NCI-H128 (cell line): ENCODE measurements at regions not wholly inside any gene's neighbourhood (a gene's known extent, or its start where the extent isn't known, plus 50 kb on each side); places are given as distances from the start of the nearest gene placed in this dataset.
A peak's percentile ranks its signal among the peaks of the same experiment; 100 is the strongest.
"Not testable (repeated sequence)": the region's sequence is repeated elsewhere in the genome, so short reads cannot be mapped to it uniquely, and the experiment has no call there.

Source experiments
- DNase-seq: peaks from one replicate; lab custom pipeline; 2025; ENCODE audit not compliant: unreplicated experiment; lab: John Stamatoyannopoulos, UW

- no peak for DNase-seq
Observed at GRCh38 chrX:4622486-4623167, 909.2 kb upstream of the PRKX start.

DNA sequence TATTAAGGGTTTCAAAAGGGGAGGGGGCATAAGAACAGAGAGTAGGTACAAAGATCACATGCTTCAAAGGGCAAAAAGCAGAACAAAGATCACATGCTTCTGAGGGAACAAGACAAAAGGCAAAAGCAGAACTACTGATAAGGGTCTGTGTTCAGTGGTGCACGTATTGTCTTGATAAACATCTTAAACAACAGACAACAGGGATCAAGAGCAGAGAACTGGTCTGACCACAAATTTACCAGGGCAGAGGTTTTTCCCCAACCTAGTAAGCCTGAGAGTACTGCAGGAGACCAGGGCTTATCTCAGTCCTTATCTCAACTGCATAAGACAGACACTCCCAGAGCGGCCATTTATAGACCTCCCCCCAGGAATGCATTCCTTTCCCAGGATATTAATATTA lies 900.2 kb upstream of the PRKX start:
- DNase-seq, result not testable (repeated sequence)

GRCh38 chrX:4588893-4589292 lies 875.4 kb upstream of the PRKX start:
- no peak for DNase-seq

- no peak for DNase-seq
Observed at GRCh38 chrX:4588466-4588865, 875.0 kb upstream of the PRKX start.

DNA sequence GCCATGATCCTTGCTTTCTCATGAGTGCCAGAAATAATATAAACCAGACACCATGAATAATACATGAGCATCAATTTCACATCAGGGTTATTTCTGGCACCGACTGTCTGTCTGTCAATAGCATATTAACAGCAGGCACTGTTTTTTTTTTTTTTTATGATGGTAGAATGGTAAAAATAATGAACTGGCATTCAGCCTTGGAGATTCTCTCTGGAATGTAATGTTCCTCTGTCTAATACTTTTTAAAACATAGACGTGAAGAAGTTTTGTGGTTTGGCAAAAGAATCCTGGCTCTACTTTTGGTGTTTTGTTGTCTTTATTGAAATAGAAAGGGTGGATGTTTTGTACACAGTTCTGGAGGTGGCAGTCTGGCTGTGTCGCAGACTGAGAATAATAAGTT lies 874.6 kb upstream of the PRKX start:
- no peak for DNase-seq

DNA sequence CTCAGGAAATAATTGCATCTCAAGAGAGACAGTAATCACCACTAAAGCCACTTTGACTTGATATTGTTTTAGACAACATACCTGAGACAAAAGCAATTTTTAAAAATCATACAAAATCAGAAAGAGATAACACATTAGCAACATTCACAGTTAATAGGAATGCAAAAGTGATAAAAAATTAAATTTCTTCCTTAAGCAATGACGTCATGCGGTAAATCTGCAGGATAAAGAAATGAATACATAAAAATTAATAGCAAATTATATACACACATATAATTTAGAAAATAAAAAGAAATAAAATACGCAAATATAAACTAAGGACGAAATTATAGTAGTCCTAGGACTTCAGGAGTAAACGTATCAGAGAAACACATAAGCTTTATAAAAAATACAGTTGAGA lies 866.5 kb upstream of the PRKX start:
- DNase-seq, result no peak

- DNase-seq, result no peak
Observed at GRCh38 chrX:4579480-4579879, 866.0 kb upstream of the PRKX start.

GRCh38 chrX:4572691-4573090 lies 859.2 kb upstream of the PRKX start:
- DNase-seq, result no peak

DNA sequence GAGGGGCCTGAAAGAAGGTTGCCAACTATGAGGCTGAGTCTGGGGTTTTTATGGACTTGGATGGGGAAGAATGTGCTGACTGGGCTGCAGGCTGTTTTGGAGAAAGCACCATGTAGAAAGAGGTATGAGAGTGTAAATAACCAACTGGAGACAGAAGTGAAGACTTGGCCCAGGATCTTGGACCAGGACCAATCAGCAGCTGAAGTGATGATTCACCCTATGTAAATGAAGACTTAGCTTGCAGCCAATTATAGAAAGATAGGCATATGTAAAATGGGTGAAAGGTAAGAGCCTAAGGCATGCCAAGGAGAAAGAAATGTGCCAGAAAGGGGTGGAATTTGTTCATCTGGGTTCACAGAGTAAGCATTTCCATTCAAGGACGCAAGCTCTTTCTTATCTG lies 856.7 kb upstream of the PRKX start:
- DNase-seq, result no peak

GRCh38 chrX:4560192-4560591 lies 846.7 kb upstream of the PRKX start:
- no peak for DNase-seq

DNA sequence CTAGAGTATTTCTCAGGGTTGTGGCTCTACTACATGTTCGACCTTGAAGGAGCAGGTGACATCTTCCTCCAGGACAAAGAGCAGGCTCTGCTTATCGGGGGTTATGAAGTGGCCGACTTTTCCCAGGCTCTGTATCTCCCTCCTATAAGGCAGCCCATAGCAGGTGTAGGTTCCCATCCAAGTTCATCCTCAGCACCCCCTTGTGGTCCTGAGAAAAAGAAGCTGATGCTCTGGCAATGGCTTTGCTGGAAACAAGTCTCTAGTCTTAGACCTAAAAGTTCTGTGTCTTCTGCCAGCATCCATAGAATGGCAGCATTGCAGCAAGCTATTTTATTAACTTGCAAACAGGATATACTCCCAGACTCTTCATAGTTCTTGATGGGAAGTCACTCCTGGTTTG lies 836.6 kb upstream of the PRKX start:
- DNase-seq, result no peak

DNA sequence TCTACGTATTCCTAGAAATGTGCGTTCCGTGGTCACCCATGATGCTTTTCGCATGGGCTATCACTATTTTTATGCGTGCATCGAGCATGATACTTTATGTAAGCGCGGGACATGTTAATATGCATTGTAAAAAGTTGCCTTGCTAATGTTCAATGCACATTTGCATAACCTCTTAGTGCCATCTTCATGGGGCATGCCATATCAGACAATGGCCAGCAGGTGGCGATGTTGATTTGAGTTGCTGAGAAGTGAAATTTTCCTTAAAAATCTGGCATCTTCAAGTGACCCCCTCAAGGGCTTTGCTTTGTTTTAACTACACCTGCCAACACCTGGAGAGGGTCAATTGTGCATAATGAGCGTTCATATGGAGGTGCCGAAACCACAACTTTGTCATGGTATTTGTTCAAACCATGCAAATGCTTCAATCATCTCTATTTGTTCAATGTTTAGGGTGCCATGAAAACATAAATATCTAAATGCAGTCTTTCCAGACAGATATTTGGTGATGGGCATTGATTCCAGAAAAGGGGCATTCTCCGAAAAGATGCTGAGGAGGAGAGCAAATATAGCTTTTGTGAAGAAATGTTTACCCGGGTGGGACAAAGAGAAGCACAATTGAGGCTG lies 833.9 kb upstream of the PRKX start:
- DNase-seq, result peak; percentile 11

DNA sequence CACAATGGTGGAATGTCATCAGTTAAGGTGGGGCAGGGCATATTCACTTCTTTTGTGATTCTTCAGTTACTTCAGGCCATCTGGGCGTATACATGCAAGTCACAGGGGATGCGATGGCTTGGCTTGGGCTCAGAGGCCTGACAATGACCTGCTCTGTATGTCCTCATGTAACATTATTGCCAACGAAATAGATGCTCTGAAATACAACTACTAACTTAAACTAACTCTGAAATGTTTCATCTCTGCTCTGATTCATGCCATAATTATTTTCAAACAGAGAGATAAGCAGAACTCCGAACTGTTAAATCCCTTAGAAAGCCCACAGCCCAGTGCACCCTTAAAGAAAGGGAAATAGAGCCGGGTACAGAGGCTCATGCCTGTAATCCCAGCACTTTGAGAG lies 832.7 kb upstream of the PRKX start:
- DNase-seq, result not testable (repeated sequence)

DNA sequence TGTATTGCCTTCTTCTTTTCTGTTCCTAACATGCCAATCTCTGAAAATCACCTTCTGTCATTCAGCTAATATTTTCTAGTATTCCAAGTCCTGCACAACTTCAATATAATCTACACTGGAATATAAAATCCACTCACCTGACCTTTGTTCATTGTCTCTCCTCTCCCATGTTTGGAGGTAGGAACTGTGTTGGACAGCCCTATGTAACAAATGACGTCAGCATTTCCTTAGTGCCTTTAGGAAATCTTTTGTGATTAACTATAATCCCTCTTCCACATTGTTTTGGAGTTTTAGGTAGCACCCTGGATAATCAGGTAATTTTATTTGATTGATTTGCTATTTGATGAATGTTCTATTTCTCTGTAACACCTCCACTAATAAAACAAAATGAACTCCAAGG lies 814.8 kb upstream of the PRKX start:
- DNase-seq, result no peak

DNA sequence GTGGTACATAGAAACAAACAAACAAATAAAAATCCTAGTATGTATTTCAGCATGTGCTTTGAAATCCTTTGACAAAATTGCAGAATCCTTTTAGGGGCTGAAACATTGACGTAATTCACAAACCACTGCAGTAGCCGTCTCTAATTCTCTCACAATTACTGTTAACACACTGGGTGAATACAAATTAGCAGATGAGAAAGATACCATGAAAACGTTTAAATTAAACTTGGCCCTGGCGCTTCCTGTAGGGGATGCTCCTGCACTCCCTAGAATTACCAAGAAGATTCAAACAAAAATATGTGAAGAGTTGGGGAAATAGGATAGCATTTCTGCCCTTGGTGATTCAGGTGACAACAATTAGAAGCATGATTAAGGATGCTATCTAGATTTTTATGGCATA lies 772.5 kb upstream of the PRKX start:
- no peak for DNase-seq

GRCh38 chrX:4484266-4484665 lies 770.8 kb upstream of the PRKX start:
- no peak for DNase-seq

DNA sequence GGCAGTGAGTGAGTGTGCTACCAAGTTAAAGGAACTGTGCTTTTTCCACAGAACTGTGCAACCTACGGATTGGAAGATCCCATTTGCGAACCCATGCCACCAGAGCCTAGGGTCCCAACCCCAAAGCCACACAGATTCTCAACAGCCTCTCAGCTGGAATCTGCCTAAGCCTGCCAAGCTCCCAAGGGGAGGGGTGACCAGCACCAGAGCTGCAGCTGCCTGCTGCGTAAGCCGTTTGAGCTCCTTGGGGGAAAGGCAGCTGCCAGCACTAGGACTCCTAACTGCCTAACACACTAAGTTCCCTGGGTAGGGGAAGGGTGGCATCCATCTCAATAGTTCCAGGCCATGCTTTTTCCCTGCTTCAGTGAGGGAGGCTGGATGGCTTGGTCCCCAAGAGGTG lies 738.1 kb upstream of the PRKX start:
- no peak for DNase-seq

DNA sequence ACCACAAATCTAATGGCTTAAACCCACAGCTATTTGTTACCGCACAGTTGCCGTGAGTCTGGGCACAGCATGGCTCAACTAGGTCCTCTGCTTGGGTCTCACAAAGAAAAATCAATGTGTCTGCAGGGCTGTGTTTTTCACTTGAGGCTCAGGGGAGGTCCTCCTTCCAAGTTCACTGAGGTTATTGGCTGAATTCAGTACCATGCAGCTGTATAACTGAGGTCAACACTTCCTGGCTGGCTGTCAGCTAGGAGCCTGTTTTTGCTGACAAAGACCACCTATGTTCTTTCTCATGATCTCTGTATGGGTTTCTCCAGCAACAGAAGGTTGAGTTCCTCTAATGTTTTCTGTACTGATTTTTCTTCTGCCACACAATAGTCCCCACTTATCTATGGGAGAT lies 736.7 kb upstream of the PRKX start:
- no peak for DNase-seq

GRCh38 chrX:4435905-4436304 lies 722.5 kb upstream of the PRKX start:
- DNase-seq, result no peak

- no peak for DNase-seq
Observed at GRCh38 chrX:4397471-4397870, 684.0 kb upstream of the PRKX start.

GRCh38 chrX:4382273-4382672 lies 668.8 kb upstream of the PRKX start:
- no peak for DNase-seq

DNA sequence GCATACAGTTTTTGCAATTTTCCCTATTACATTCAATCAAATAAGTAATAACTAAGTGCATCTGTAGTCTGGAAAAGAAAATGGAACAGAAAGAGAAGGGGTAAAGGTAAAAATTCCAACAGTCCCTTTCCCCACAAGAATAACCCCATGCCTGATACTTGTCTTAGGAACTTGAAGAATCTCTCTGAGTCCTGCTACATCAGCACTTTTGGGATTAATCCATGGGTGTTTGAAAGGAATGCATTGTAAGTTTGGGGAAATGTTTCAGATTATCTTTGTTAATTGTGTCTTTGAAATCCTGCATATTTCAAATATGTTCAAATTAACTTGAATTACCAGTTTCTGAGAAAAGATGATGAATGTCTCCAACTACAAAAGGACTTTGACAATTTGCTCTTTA lies 667.3 kb upstream of the PRKX start:
- DNase-seq, result no peak

- DNase-seq, result no peak
Observed at GRCh38 chrX:4379071-4379470, 665.6 kb upstream of the PRKX start.
